ENCODE measurements at regions not wholly inside any gene's neighbourhood (a gene's known extent, or its start where the extent isn't known, plus 50 kb on each side); places are given as distances from the start of the nearest gene placed in this dataset.

GRCh38 chr5:167123126-167123525 is 1168.3 kb upstream of the WWC1 start:
- Histone ChIP-seq H3K36me3 (no peaks in the 10 kb centered on the region), H3K4me3 (no peak overlapping the region), H3K9me3 (no peaks in the 10 kb centered on the region), H3K4me1 (no peaks in the 10 kb centered on the region), H3K27ac (no peak overlapping the region), H3K27me3 (no peaks in the 10 kb centered on the region)
- no peak for DNase-seq
- intact Hi-C loops (cut with DNase I) = no loop called here
- WGBS (ENCODE audit: insufficient coverage, low coverage, low lambda C conversion rate, missing lambda C conversion rate) = 75% methylated on average over 7 of the region's 7 CpGs
- ATAC-seq = no peak
- TF ChIP-seq POLR2A (IDR thresholded peaks at IDR 0.05) (no peak), CTCF (IDR thresholded peaks at IDR 0.05) (no peak)

- TF ChIP-seq CTCF (IDR thresholded peaks at IDR 0.05) (no peak), POLR2A (IDR thresholded peaks at IDR 0.05) (no peak)
- Histone ChIP-seq H3K27ac (no peak overlapping the region), H3K36me3 (no peaks in the 10 kb centered on the region), H3K9me3 (no peaks in the 10 kb centered on the region), H3K4me1 (no peaks in the 10 kb centered on the region), H3K4me3 (no peak overlapping the region), H3K27me3 (no peaks in the 10 kb centered on the region)
- no peak for ATAC-seq
- no peak for DNase-seq
- WGBS (ENCODE audit: insufficient coverage, low coverage, low lambda C conversion rate, missing lambda C conversion rate) = 63% methylated on average over 3 of the region's 3 CpGs
- intact Hi-C loops (cut with DNase I) = no loop called here
Measured at GRCh38 chr5:167128581-167128980, 1162.9 kb upstream of the WWC1 start.

- no peak for TF ChIP-seq CTCF (IDR thresholded peaks at IDR 0.05)
- TF ChIP-seq POLR2A (IDR thresholded peaks at IDR 0.05) = no peak
- Histone ChIP-seq H3K4me3 (no peak overlapping the region), H3K9me3 (no peaks in the 10 kb centered on the region), H3K27ac (no peak overlapping the region), H3K27me3 (no peaks in the 10 kb centered on the region), H3K36me3 (no peaks in the 10 kb centered on the region), H3K4me1 (no peaks in the 10 kb centered on the region)
- no peak for ATAC-seq
- WGBS (ENCODE audit: insufficient coverage, low coverage, low lambda C conversion rate, missing lambda C conversion rate) = 94% methylated on average over 8 of the region's 8 CpGs
- DNase-seq = no peak
- intact Hi-C loops (cut with DNase I) = no loop called here
Measured at GRCh38 chr5:167140548-167141291, 1150.7 kb upstream of the WWC1 start.

GRCh38 chr5:167143716-167144115 is 1147.7 kb upstream of the WWC1 start:
- Histone ChIP-seq H3K9me3 (no peaks in the 10 kb centered on the region), H3K4me1 (no peaks in the 10 kb centered on the region), H3K27ac (no peak overlapping the region), H3K4me3 (no peak overlapping the region), H3K27me3 (no peaks in the 10 kb centered on the region), H3K36me3 (no peaks in the 10 kb centered on the region)
- TF ChIP-seq POLR2A (IDR thresholded peaks at IDR 0.05) = no peak
- TF ChIP-seq CTCF (IDR thresholded peaks at IDR 0.05) = no peak
- 81% methylated on average over 9 of the region's 9 CpGs for WGBS (ENCODE audit: insufficient coverage, low coverage, low lambda C conversion rate, missing lambda C conversion rate)
- intact Hi-C loops (cut with DNase I) = no loop called here
- ATAC-seq (no peak), DNase-seq (no peak)
